NOMO-1 (cell line): ENCODE measurements at regions not wholly inside any gene's neighbourhood (a gene's known extent, or its start where the extent isn't known, plus 50 kb on each side); places are given as distances from the start of the nearest gene placed in this dataset.
A peak's percentile ranks its signal among the peaks of the same experiment; 100 is the strongest.
"Not testable (repeated sequence)": the region's sequence is repeated elsewhere in the genome, so short reads cannot be mapped to it uniquely, and the experiment has no call there.

Experiments used
- DNase-seq, 2 experiments: peaks; one replicate each; lab custom pipeline; 2025; ENCODE audit not compliant: unreplicated experiment in 2 of 2; lab: John Stamatoyannopoulos, UW

DNA sequence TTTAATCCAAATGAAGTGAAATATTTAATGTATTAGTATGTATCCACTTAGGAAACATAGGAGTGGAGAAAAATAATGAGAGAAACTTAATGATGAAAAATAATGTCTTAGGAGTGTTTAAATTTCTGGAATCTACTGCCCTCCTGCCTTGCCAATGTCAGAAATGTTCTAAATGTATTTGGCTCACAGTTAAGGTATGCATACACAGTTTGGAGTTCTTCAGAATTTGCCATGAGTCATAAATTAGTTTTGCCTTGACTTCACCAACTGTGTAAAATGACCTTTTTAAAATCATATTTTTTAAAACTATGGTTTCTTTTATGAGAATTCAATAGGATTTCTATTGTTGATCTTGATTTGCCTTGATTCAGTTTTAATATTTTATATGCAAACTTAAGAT lies 191.7 kb upstream of the HSF2 start:
- no peak for DNase-seq

DNA sequence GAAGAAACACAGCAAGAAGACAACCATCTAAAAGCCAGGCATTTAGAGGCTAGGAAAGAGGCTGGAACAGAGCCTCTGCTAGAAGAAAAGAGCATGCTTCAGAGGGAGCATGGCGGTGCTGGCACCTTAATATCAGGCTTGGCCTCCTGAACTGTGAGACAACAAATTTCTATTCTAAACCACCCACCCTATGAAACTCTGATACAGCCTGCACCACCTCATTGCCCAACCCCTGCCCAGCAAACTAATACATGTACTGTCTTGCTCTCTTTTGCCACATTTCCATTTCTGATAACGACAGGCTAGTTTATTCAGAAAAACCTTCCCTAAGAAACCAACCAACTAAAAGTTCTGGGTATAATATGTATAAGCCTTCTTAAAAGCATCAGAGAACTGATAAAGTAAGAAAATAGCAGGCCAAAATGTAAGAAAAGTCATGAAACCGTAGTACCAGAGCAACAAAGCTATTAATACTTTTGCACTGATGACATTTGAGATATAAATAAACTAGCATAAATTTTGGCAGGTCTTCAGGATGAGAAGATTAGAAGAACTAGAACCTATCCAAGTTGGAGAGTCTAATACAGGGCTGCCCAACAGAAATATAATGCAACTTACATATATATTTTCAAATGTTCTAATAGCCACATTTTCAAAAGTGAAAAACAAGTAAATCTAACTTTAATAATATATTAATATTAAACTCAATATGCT lies 184.7 kb upstream of the HSF2 start:
- DNase-seq, result no peak

DNA sequence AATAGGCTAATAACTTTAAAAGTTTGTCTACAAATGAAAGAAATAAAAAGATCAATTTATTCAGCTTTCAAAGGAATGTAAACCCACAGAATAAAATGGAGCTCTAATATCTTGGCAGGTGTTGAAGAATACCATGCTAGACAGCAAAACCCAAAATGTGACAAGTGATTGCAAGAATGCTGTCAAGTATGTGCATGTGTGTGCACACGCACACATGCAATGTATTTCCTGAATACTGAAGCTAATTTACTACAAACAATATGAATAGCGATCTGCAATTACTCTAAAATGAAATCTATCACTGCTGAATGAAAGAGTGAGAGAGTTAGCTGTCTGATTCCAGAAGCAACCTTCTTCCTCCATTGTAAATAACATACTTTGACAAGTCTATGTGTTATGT lies 179.2 kb upstream of the HSF2 start:
- no peak for DNase-seq

DNA sequence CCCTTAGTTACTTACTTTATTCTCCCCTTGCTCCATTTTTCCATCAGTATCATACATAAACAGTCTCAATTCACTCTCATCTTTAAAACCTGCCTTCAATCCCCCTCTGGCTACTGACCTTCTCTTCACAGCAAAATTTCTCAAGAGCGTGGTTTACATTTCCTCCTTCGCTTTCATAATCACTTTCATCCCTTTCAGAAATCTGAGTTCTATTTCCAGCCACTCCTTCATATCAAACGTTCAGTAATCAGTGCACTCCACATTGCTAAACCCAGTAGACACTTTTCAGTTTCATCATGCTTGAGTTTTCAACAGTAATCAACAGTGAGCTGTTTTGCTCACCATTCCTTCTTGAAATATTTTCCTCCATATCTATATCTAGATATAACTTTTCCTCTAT lies 176.7 kb upstream of the HSF2 start:
- peak; percentile 3 to 43 for DNase-seq

DNA sequence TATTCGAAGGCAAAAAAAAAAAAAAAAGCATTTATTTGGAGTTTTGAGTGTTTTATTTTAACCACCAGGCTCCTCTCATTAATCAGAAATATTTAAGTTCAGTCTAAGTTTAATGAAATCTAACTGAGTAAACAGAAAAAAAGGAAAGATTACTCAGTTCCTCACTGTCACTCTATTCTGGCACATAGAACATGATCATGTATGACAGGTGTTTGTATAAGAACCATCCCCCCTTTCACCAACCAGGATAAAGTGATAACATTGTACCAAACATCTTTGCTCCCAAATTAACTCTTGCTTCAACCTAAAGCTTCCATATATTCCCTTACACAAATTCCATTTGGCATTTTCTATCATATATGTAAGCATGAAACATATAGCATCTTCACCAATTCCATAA lies 176.2 kb upstream of the HSF2 start:
- DNase-seq, result no peak

DNA sequence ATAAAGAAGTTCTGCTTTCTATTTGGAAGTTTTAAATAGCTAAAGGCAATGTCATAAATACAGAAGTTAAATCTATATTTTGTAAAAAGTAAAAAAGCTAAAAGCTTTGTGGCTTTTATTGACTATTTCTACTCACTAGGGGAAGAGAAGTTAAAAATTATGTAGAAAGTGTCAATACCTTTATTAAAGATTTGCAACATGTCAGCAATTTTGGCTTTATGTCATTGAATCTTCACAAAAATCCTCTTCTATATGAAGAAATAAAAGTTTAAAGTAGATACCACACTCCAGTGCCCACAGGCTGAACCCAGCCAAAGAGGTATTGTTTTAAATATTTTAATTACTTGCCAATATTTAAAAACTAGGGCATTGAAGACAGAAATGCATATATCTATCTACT lies 160.6 kb upstream of the HSF2 start:
- DNase-seq, result no peak

DNA sequence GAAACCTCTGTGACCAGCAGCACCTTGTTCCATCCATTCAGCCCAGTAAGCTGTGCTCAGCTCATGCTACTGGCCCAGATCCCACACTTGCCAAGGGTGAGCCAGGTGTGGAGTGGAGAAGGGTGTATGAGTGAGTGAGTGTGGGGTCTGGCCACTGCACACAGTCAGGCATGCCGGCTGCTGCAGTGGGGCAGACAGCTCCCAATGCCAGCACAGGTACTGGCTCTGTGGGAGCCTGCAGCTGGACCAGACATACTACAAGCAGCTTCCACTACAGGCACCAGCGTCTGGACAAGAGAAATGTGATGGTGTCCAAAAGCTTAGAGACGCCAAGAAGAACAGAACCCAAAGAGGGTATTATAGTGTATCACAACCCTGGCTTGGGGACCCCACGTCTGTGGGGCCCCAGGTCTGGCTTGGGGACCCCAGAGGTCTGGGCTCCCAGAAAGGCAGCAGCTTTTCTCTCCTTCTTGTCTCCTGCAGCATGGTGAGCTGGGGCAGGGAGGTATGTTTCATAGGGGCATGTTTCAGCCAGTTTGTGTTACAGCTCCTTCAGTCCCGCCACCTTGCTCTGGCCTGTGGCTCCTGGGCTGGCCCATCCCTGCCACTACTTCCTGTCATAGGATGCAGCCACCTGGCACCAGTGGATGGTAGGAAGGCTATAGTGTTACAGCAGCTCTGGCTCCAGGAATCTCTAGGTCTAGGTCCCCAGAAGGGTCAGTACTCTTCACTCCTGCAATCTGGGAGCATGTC lies 152.4 kb upstream of the HSF2 start:
- no peak for DNase-seq

DNA sequence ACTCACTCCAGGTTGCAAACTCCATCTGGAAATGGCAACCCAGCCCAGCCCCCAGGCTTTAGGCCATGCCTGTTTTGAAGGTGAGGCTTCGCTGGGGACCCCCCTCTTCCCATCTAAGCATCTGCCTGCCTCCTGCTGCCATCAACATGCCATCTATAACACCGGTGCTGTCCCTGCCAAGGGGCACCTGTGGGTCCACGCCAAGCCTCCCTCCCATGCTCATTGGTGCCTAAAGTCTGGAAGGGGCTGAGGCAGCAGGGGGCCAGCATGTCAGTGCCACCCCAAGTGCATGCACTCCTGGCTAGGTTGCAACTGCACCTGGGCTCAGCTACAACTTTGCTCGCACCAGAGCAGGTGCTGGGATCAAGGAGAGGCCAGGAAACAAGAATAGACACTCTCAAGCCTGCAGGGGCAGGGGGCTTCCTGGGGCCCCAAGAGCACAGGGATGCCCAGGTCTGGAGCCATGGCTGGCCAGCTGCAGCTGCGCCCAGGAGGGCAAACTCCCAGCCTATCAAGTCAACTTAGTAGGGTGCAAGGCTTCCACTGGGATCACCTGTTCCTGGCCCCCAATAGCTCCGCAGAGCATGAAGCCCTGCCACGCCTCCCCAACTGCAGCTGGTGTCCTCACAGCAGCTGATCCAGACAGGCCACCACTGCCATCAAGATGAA lies 151.3 kb upstream of the HSF2 start:
- no peak for DNase-seq

DNA sequence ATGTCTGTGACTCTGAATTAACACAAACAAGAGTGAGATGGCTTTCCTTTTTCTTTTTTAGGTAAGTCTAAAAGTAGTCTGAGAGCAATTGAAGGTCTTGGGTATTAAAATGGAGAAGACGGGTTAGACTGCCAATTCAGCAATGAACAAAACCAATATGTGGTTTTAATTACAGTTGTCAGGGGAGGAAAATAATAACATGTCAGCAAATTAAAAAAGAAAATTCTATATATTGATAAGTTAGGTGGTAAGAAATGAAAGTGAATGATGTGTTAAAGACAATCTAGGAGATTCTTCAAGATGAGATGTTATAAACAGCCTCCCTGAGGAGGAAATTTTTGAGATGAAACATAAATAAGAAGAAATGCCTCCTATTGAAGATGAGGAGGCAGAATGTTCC lies 150.6 kb upstream of the HSF2 start:
- no peak for DNase-seq

DNA sequence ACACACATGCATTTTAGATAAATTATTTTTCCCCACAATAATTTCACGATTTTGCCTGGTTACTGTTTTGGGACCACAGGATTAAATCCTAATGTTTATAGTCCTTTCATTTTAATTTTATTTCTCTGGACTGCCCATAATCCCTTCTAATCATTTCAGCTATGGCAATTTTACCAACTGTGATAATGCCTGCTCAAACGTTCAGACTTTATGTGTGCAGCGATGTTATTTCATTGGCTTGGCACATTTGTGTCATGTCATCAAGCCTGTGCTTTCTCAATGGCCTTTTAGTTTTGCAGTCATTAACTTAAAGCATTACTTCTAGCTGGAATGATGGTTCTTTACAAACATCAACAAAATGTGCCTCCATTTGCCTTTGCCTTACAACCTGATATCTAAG lies 140.6 kb upstream of the HSF2 start:
- no peak for DNase-seq

DNA sequence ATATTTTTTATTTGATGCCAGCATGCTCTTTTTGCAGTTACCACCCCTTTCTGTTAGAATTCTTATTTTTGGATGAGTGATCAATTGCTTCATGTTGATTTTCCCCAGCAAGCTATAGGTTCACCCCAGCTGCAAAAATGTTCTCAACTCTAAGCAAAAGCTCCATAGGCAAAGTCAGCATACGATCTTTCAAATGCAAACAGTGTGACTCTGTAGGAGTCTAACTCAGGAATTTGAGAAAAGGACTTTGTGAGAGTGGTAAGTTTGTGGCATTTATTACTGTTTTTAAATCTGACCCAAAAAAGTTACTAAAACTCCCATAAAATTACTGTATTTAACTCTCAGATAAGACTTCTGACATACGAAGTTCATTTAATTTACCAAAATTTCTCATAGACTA lies 134.9 kb upstream of the HSF2 start:
- no peak for DNase-seq

DNA sequence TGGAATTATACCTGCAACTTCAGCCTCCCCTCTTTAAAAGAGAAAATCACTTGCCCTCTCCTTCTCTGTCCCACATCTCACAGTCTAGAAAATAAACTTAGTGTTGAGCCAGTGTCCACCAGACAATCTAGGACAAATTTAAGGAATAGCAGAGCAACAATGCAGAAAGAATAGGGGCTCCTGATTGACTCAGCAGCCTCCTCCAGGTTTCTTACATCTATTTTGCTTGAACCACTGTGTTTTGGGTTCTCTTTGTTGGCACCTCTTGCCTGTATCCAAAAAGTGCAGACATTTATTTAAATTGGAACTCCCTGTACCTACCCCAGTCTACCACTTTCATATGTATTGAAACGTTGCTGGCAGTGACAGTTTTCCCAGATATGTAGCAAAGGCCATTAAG lies 133.7 kb upstream of the HSF2 start:
- DNase-seq, result no peak

DNA sequence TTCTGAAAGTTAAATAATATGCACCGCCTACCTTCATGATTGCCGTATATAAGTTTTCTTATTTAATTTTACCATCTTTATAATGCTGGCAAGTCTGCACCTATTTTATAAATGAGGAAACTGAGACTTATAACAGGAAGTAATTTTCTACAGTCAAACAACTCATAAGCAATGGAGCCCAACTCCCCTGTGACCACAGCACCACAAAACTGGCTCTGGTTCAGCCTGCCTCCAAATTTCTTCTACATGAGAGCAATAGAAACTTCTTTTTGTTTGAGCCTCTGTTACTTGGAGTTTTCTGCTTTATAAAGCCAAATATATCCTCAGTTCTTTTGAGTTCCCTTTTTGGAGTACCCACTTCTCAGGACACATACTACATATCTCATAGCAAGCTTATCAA lies 131.1 kb upstream of the HSF2 start:
- DNase-seq, result no peak

DNA sequence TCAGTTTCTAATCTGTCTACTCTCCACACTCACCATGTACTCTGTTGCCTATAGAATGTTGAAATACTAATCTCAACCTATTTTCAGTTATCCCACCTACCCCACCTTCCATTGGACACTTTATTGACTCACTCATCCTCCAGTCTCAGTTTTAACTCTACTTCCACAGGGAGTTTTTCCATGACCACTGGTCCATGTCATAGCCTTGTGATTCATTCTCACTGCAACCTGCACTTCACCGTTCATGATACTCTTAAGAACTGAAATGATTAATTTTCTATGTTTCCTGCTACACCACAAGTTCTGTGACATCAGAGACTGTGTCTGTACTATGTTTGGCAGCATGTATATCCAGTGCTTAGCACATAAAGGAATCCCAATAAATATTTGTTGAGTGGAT lies 122.8 kb upstream of the HSF2 start:
- DNase-seq, result no peak

DNA sequence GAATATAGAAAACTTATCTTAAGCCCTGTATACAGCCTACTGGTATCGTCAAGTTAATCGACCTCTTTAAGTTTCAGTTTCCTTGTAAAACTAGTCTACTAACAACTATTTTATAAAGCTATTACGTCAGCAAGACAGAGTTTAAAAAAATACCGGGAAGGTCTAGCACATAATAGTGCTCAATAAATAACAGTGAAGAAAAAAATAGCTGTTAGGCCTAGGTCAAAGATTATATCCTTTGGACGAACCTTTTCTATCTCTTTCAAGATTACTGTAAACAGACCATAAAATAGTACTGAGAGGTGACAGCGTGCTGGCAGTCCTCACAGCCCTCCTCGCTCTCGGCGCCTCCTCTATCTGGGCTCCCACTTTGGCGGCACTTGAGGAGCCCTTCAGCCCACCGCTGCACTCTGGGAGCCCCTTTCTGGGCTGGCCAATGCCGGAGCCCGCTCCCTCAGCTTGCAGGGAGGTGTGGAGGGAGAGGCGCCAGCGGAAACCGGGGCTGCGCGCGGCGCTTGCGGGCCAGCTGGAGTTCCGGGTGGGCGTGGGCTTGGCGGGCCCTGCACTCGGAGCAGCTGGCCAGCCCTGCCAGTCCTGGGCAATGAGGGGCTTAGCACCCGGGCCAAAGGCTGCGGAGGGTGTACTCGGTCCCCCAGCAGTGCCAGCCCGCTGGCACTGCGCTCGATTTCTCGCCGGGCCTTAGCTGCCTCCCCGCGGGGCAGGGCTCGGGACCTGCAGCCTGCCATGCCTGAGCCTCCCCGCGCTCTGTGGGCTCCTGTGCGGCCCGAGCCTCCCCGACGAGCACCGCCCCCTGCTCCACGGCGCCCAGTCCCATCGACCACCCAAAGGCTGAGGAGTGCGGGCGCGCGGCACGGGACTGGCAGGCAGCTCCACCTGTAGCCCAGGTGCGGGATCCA lies 119.1 kb upstream of the HSF2 start:
- DNase-seq, result not testable (repeated sequence)

DNA sequence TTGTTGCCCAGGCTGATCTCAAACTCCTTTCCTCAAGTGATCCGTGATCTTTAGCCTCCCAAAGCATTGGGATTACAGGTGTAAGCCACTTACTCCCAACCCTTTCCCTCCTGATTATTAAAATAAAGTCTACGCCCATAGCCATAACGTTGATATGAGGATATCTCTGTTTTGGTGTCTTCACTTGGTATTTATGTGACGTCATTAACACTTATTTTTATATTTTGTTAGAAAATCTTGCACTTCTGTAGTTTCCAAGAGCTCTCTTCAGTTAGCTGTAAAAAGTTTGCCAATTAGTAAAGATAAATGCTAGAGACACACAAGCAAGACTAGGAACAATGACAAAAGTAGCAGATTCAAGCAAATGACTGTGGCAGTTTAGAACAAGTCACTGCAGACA lies 115.6 kb upstream of the HSF2 start:
- no peak for DNase-seq

DNA sequence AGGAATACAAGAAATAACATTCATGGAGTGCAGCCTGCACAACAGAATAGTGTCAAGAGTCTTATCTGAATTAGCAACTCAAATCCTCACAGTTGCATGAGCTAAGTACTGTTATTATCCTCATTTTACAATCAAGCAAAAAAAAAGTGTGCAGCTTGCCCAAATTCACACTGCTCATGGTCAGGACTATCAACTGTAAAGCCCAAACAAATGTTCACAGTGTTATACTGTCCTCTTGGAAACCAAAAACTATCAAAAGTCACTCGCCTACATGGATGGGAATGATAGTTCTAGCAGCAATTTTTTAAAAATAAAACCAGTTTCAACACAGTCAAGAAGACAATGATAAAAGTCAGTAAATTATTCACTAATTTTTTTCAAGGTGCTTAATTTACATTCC lies 114.6 kb upstream of the HSF2 start:
- no peak for DNase-seq

DNA sequence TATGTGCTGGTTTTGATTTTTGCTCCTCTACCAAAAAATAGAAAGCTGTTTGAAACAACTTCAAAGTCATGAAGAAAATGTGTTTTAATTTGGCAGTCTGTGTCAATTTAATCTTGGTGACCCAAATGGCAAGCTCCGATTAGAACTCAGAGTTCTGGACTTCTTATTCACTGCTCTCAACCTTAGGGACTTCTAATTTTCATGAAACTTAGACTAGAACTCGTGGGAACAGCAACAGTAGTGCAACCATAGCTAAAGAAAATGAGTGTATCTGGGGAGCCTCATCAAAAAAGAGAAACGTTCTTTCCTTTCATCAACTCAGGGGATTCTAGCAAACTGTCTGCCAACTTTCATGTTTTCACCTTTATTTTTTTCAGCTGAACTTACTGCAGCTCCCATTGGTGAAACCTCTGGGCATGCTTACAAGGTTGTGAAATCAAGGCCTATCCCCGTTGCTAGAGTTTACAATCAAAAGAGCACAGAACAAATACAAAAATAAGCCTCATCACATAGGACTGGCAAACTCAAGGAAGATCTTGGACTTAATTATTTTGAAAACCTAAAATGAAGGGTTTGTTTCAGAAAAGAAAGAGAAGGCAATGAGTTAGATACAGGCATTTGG lies 114.0 kb upstream of the HSF2 start:
- no peak for DNase-seq

DNA sequence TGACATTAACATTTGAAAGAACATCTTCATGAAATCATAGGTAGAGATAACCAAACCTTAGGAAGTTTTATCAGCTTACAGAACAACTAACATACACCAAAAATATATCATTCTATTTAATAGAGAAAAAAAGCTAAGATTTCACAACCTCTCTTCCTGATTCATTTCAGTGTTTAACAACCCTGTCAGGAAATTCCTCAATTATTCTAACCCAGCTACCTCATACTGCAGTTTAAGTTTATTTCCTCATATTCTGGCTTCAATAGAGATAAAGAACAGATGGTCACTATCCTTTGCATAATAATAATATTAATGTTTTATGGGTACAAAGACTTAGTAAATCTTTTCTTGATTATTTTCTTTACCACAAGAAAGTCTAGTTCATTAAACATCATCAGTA lies 112.9 kb upstream of the HSF2 start:
- DNase-seq, result peak in 1 of 2 experiments; percentile 23

DNA sequence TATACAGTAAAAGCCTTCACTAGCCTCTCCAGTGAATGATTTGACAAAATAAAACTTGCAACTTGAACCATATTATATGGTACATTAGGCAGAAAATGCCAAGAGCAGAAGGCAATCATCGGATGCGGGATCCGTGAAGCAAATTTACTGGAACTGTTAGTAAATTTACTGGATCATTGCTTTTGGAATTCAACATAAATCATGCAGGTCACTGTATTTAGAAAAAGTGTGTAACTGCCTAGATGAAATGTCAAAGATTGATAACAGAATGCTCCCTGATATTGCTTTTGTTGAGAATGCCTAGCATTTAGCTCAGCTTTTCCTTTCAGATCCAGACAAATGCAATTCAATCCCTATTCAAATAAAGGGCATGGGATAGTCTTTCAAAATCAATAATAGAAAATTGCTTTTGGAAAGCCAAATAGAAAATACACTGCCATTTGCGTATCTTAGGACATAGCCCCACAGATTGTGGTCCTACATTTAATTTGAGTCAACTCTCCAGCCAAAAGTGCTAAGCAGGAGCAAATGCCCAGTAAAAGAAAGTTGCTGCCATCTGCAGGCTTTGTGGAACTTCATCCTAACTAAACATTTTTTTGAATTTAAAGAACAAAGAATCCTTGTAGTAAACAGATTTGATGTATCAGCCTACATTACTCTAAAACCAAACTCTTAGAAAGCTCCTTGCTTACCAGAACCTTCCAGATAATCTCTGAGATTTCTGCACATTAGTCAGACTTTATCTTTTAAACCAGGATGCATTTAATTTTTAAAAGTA lies 109.5 kb upstream of the HSF2 start:
- no peak for DNase-seq
